CD4-positive, alpha-beta T cell treated with Interleukin-15 for 4 hours (primary cell): ENCODE measurements at regions not wholly inside any gene's neighbourhood (a gene's known extent, or its start where the extent isn't known, plus 50 kb on each side); places are given as distances from the start of the nearest gene placed in this dataset.

Source experiments
- DNase-seq: peaks from one replicate; pipeline ENCODE4 v3.0.0-alpha.2; 2020; ENCODE audit warnings: low spot score

DNA sequence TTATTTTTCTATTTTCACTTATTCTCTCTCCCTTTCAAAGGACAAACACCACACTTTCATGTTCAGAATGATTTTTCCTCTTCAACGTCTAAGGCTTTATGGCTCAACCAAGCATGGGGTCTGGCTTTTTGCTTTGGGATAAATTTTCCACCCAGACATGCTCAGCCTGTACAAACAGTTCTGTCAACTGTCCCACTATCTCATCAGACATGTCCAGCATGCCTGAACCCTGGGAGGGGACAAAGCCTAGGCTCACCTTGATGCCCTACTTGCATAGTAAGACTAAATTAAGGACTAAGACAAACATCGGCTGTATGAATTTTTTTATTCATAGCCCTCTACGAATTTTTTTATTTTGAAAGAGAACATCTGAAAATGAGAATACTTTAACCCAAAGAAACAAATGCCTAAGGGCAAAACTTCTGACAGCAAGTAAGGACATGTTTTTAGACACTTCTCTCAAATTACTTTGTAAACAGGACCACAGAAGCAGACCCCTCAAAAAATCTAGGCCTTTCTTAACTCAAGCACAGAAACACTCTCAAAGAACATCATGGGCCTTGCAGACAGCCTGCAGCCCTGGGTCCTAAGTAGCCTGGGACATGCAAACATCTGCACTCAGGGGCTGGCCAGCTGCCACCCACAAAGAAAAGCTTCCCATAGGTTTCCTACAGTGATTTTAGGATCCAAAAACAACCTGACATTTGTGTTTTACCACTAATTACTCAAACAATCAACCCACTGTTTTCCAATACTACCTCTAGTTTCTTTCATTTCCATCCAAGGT lies 72.3 kb upstream of the PALMD start:
- no peak for DNase-seq

- no peak for DNase-seq
Measured at GRCh38 chr1:99577313-99577712, 68.6 kb upstream of the PALMD start.

DNA sequence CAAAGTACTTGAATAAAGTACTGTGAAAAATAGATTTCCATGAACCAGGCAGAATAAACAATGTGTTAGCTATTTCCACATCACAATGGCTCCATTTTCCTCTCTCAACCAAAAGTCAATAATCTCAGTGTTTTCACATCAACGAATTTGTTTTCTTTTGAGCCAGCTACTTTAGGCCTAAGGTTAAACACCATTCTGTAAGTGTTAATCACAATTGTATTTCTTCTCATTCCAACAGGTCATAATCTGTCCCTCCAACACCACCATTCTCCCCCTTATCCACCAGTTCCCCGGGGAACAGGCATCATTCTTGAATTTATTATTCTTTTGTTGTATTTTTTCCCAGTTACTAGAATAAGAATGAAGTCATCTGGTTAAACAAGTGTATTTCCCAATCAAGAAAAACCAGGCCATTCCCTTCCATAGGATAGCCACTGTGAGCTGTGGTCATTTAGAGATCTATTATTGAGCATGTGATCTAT lies 66.2 kb upstream of the PALMD start:
- no peak for DNase-seq

DNA sequence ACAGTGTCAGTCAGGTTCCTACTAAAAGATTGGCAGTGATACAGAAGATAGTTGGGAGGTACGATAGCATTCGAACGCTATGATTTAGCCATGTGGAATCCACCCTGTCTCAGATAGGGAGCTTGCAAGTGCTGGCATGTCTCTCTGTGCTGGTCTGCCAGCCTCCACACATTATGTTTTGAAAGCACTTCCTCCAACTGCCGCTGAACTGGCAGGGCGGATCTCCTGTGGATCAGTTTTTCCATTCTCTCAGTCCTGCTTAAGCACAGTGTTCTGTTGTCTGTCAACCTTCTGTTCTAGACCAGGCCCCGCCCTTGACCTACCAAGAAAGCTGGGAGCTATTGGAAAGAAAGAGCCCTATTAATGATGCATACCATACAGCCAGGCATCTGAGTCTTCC lies 65.5 kb upstream of the PALMD start:
- DNase-seq, result no peak

GRCh38 chr1:99587008-99587407 lies 58.9 kb upstream of the PALMD start:
- DNase-seq, result no peak

DNA sequence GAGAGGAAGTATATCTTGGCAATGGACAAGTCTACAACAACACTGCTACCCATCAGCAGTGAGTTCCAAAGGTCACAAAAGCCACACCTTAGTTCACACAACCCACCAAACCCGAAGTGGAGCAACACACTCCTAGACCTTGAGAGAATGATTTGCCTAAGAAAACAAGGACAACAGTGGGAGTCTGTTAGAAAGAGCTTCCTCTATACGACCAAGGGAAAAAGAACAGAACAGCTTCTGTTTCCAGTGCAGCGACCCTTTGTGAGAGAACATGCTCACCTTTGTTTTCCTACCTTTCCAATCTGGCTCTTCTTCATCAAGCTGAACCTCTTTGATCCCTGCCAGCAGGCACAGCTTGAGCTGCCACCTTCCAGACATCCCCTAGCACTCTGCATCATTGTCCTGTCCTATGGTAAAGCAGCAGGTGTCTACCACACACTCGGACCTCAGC lies 56.7 kb upstream of the PALMD start:
- DNase-seq, result no peak

DNA sequence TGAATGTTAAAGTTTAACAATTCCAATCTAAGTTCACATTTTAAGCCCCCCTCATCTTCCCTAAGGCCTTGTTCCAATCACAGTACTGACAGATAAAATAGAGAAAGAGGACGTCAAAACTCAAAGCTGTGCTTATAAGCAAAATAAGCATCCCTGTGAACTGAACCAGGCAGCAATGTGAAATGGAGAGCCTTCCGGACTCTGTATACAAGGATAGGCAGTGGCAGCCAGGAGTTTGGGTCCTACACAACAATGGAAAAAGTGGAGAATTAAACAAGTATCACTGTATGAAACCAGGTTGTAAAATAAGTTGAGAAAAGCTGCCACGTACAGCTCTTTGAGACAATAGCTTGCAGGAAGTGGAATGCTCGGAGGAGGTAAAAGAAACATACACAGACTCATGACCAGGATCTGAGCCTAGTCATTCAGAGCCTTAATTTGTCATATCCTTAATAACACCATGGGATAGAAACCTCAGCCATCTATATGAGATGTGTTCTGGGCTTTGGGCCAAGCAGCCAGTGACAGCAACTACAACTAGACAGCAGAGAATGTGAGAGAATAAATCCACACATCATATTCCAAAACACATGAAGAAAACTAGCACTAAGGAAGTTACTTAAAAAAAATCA lies 55.2 kb upstream of the PALMD start:
- no peak for DNase-seq

DNA sequence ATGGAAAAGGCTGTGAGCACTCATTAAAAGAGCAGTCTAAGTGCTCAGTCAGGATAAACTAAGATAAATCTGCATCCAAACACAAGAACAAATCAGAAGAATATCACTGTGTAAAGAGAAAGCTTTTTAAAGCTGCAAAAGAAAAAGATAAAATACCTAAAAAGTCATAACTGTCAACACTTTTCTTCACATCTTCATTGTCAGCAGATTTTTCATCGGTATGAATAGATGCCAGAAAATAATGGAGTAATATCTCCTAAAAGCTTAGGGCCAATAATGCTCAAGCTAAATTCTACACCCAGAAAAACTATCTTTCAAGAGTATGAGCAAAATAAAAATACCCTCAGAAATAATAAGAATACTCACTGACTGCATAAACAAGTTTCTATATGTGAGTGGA lies 54.0 kb upstream of the PALMD start:
- no peak for DNase-seq

DNA sequence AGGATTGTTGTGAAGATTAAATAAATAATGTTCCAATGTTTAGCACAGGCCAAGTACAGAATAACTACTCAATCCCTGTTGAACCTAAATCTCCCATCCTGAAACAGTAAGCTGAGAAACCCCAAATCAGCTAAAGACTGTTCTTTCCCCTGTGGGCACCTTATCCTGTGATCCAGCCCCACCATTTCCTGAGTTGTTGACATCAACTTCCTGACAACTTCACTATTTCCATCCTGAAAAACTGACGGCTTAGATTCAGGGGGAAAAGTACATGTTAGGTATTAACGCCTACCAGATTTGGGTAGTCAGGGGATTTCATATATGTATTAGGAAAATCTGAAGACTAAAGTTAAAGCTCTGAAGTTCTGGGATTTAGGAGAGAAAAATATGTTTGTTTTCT lies 51.7 kb upstream of the PALMD start:
- DNase-seq, result no peak

DNA sequence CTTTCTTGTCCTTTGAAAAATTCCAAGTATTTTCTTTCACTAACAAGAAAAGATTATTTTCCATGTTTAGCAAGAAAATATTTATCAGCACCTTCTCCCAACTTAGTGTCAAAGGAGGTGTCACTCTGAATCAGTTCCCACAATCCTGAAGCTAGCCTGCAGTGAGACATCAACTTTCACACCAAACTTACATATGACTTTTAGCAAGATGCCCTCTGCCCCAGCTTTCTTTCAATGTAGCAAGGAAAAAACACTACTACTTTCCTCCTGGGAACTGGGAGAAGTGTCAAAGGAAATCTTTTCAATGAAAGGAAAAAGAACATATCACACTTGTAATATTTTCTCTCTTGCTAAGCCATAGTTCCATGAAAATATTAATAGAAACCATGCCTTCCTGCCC lies 50.9 kb upstream of the PALMD start:
- DNase-seq, result no peak

DNA sequence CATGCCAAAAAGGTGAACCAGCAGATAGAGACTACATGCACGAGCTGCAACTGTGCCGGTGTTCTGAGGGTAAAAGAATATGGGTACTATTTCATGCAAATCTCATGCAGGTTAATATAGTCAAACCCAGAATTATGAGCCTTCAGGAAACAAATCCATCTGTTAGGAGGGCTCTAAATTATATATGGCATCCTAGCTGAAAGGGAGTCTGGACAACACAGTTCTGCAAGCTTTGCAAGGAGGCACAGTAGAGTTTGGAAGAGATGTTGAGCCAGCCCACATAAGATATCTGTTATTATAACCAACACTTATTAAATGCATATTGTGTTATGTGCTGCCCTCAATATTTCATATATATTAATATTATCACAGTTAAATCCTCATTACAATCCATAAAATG lies 50.5 kb upstream of the PALMD start:
- no peak for DNase-seq
